Type B pancreatic cell (in vitro differentiated cells): ENCODE measurements at regions not wholly inside any gene's neighbourhood (a gene's known extent, or its start where the extent isn't known, plus 50 kb on each side); places are given as distances from the start of the nearest gene placed in this dataset.

Source experiments
- DNase-seq: peaks from one replicate; pipeline ENCODE4 v3.0.0; 2021; ENCODE audit warnings: mixed read lengths; ENCODE audit not compliant: unreplicated experiment; ENCODE audit errors: extremely low spot score
- H3K27ac Mint-ChIP-seq: 2 replicates; pipeline ENCODE4 v1.8.0; 2021; ENCODE audit warnings: mild to moderate bottlenecking, mixed read lengths
- H3K27me3 Mint-ChIP-seq: 2 replicates; pipeline ENCODE4 v1.8.0; 2021; ENCODE audit warnings: mixed read lengths
- H3K36me3 Mint-ChIP-seq: 2 replicates; pipeline ENCODE4 v1.8.0; 2021; ENCODE audit warnings: mixed read lengths
- H3K4me1 Mint-ChIP-seq: one replicate; pipeline ENCODE4 v1.8.0; 2021; ENCODE audit warnings: mixed read lengths; ENCODE audit not compliant: unreplicated experiment
- H3K4me3 Mint-ChIP-seq: 2 replicates; pipeline ENCODE4 v1.8.0; 2021; ENCODE audit warnings: mild to moderate bottlenecking, mixed read lengths
- H3K9me3 Mint-ChIP-seq: 2 replicates; pipeline ENCODE4 v1.8.0; 2021; ENCODE audit warnings: mixed read lengths
- TF ChIP-seq, protein P1 (sequence below): fragments of 200-600 bp; sonication (generic); conservative IDR thresholded peaks from 2 replicates; pipeline ENCODE4 v1.5.0; 2021; ENCODE audit warnings: antibody characterized with exemption, mild to moderate bottlenecking

DNA sequence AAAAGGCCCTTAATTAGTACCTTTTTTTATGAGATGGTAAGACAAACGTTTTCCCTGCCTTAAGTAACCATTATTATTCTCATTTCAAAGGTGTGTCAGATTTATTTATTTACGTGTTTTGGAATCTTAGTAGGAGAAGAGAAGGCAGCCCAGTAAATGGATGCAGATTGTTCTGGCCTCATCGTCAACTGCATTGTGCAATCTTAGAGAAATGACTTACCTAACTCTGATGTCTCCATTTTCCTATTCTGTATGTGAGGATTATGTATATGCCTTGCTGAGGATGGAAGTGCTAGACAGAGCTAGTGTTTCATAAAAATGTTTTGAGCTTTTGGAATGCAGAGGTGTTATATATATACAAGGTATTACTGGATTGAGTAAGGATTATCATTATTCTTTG lies 97.0 kb upstream of the JAG1 start:
- TF ChIP-seq, protein P1, sequence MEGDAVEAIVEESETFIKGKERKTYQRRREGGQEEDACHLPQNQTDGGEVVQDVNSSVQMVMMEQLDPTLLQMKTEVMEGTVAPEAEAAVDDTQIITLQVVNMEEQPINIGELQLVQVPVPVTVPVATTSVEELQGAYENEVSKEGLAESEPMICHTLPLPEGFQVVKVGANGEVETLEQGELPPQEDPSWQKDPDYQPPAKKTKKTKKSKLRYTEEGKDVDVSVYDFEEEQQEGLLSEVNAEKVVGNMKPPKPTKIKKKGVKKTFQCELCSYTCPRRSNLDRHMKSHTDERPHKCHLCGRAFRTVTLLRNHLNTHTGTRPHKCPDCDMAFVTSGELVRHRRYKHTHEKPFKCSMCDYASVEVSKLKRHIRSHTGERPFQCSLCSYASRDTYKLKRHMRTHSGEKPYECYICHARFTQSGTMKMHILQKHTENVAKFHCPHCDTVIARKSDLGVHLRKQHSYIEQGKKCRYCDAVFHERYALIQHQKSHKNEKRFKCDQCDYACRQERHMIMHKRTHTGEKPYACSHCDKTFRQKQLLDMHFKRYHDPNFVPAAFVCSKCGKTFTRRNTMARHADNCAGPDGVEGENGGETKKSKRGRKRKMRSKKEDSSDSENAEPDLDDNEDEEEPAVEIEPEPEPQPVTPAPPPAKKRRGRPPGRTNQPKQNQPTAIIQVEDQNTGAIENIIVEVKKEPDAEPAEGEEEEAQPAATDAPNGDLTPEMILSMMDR, result no peak
- Mint-ChIP-seq H3K27ac (no peak overlapping the region), H3K36me3 (no peaks in the 10 kb centered on the region), H3K27me3 (peaks cover 4% of the 10 kb centered on the region), H3K9me3 (no peaks in the 10 kb centered on the region), H3K4me1 (peaks cover 9% of the 10 kb centered on the region), H3K4me3 (no peak overlapping the region)
- no peak for DNase-seq

DNA sequence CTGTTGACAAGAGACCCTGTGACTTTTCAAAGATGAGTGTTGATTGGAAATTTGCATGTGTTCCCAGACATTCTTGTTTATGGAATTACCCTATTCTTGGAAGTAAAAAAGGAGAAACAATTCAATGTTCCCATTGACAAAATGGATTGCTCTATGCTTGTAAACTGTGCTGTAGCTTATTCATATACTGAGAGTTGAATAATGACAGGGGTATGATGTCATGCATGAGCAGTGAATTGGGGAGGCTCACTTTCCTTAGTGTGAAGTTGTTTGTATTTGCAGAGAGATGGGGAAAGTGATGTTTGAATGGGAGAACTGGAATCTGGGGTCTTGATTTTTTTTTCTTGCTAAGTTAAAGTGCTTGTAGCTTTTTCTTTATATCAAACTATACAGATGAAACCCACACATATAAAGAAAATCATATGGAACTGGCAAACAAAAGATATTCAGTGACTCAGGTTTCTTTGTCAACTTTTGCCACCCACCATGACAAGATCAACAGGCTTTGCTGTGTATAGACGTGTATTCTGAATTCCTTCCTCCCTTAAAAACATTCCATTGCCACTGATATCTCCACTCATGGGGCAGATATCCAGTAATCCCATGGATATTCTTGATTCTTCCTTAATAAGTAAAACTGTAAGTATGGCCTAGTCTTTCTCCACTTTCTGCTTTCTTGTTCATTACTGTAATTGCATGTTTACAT lies 97.8 kb upstream of the JAG1 start:
- Mint-ChIP-seq H3K4me1 (peaks cover 9% of the 10 kb centered on the region), H3K27ac (no peak overlapping the region), H3K9me3 (no peaks in the 10 kb centered on the region), H3K4me3 (no peak overlapping the region), H3K36me3 (no peaks in the 10 kb centered on the region), H3K27me3 (peaks cover 7% of the 10 kb centered on the region)
- TF ChIP-seq, protein P1, result no peak
- DNase-seq, result no peak

DNA sequence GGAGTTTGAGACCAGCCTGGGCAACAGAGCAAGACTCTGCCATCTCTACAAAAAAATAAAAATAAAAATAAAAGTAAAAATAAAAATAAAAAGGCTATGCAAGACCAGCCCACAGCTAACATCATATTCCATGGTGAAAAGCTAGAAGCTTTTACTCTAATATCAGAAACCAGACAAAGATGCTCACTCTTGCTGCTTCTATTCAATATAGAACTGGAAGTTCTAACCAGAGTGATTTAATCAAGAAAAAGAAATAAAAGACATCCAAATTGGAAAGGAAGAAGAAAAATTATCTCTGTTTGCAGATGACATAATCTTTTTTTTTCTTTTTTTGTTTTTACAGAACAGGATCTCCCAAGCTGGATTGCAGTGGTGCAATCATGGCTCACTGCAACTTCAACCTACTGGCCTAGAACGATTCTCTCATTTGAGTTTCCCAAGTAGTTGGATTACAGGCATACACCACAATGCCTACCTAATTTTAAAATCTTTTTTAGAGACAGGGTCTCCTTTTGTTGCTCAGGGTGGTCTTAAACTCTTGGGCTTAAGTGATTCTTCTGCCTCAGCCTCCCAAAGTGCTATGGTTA lies 100.7 kb upstream of the JAG1 start:
- H3K9me3 Mint-ChIP-seq, result no peaks in the 10 kb centered on the region
- no peak overlapping the region for H3K4me3 Mint-ChIP-seq
- no peak for DNase-seq
- peaks cover 11% of the 10 kb centered on the region for H3K27me3 Mint-ChIP-seq
- no peak overlapping the region for H3K27ac Mint-ChIP-seq
- H3K36me3 Mint-ChIP-seq, result no peaks in the 10 kb centered on the region
- peaks cover 13% of the 10 kb centered on the region for H3K4me1 Mint-ChIP-seq
- TF ChIP-seq, protein P1, result no peak

DNA sequence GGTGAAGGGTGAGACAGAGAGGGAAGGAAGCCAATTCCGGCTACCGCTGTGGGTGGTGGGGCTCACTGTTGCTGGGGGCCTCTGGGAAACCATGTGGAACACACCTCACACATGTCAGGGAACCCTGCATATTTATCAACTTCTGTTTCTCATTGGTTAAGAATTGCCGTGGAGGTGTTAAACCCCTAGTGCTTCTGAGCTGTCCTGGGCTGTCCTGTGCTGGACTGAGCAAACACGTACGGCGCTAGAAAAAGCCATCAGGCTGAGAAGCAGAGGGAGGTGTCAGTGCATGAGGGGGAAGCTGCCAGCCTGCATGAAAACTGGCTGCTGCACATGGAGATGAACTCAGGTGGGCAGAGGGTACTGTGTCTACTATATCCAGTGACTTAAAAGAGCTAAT lies 103.9 kb upstream of the JAG1 start:
- Mint-ChIP-seq H3K27me3 (peaks cover 32% of the 10 kb centered on the region), H3K4me1 (peaks cover 20% of the 10 kb centered on the region), H3K4me3 (no peak overlapping the region), H3K9me3 (no peaks in the 10 kb centered on the region), H3K27ac (no peak overlapping the region), H3K36me3 (no peaks in the 10 kb centered on the region)
- DNase-seq, result no peak
- TF ChIP-seq, protein P1, result no peak

DNA sequence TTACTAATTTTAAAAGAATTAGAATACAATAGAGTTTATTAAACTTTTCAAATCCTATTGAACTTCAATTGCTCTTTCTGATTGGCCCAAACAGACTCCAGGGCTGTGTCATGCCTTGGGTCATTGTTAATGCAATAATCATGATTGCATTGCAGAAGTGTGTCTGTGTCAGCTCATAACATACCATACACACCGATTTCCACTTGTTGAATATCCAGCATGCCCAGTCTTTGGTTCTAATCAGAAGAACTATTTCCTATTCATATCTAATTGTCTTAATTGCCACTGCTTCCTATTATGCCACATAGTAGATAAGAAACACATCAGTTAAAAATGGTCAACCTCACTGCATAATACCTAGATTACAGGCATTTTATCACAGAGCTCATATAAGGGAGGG lies 106.1 kb upstream of the JAG1 start:
- TF ChIP-seq, protein P1, result no peak
- peaks cover 27% of the 10 kb centered on the region for H3K4me1 Mint-ChIP-seq
- H3K27ac Mint-ChIP-seq, result no peak overlapping the region

More for the DNA sequence above, 106.1 kb upstream of the JAG1 start:
- Mint-ChIP-seq H3K27me3 (peaks cover 42% of the 10 kb centered on the region), H3K9me3 (no peaks in the 10 kb centered on the region), H3K36me3 (no peaks in the 10 kb centered on the region), H3K4me3 (no peak overlapping the region)
- DNase-seq, result no peak
